ENCODE measurements at regions not wholly inside any gene's neighbourhood (a gene's known extent, or its start where the extent isn't known, plus 50 kb on each side); places are given as distances from the start of the nearest gene placed in this dataset.
"Not testable (repeated sequence)": the region's sequence is repeated elsewhere in the genome, so short reads cannot be mapped to it uniquely, and the experiment has no call there.

DNA sequence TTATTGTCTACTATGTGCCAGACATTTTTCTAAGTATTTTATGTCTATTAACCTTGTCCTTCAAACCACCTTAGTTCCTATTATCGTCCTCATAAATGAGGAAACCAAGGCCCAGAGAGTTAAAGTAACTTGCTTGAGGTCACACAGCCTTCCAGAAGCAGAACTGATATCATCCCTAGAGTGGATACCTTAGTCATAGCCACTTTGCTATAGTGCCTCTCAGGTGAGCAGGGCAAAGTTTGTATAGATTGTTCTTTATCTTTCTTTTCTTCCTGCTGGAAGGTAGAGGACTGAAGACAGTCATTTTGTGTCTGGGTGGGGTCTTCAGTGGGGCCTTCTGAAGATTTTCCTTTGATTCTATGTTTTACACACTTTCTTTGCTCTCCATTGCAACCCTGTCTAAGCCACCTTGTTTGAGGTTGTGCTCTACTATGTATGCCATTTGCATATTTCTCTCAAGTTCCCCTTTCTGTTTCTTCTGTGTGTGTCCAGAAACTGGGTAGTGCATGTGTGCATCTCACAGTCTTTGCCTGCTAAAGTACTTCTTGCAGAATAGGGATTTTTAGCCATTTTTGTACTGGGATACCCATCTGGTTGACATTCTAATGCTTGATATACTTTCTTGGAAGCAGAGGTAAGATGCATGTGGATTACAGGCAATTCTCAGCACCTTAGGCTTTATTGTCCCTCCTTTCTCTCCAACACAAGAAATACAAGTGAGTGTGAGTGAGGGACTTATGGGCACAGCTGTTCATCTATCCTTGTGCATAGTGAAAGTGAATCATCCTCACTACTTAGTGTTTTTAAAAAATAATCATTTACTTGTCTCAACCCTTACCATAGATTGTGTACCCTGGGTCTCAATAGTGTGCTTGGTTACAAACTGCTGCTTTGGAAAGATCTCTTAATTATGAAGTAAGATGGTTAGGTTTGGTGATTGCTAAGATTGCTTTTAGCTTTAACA is 207.6 kb upstream of the HMCN1 start:
- H2AFZ ChIP-seq (ENCODE audit: low read depth), result no peak overlapping the region
- H3K27ac ChIP-seq, result no peak overlapping the region
- H3K4me2 ChIP-seq, result no peak overlapping the region
- TF ChIP-seq, protein P1, sequence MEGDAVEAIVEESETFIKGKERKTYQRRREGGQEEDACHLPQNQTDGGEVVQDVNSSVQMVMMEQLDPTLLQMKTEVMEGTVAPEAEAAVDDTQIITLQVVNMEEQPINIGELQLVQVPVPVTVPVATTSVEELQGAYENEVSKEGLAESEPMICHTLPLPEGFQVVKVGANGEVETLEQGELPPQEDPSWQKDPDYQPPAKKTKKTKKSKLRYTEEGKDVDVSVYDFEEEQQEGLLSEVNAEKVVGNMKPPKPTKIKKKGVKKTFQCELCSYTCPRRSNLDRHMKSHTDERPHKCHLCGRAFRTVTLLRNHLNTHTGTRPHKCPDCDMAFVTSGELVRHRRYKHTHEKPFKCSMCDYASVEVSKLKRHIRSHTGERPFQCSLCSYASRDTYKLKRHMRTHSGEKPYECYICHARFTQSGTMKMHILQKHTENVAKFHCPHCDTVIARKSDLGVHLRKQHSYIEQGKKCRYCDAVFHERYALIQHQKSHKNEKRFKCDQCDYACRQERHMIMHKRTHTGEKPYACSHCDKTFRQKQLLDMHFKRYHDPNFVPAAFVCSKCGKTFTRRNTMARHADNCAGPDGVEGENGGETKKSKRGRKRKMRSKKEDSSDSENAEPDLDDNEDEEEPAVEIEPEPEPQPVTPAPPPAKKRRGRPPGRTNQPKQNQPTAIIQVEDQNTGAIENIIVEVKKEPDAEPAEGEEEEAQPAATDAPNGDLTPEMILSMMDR (conservative IDR thresholded peaks at IDR 0.05; ENCODE audit: low read depth, low read length), result no peak
- no peak overlapping the region for H3K9ac ChIP-seq
- no peaks in the 10 kb centered on the region for H3K36me3 ChIP-seq (ENCODE audit: insufficient read depth)
- no peak overlapping the region for H3K4me3 ChIP-seq (IDR thresholded peaks at IDR 0.05; ENCODE audit: insufficient read depth, low read depth, low read length)
- no peaks in the 10 kb centered on the region for H3K79me2 ChIP-seq (ENCODE audit: insufficient read depth, low read depth)
- no peaks in the 10 kb centered on the region for H3K4me1 ChIP-seq (ENCODE audit: low read depth, poor library complexity, severe bottlenecking)
- H4K20me1 ChIP-seq (ENCODE audit: insufficient read depth), result no peaks in the 10 kb centered on the region
- no peaks in the 10 kb centered on the region for H3K27me3 ChIP-seq (ENCODE audit: insufficient read depth, low read depth)

DNA sequence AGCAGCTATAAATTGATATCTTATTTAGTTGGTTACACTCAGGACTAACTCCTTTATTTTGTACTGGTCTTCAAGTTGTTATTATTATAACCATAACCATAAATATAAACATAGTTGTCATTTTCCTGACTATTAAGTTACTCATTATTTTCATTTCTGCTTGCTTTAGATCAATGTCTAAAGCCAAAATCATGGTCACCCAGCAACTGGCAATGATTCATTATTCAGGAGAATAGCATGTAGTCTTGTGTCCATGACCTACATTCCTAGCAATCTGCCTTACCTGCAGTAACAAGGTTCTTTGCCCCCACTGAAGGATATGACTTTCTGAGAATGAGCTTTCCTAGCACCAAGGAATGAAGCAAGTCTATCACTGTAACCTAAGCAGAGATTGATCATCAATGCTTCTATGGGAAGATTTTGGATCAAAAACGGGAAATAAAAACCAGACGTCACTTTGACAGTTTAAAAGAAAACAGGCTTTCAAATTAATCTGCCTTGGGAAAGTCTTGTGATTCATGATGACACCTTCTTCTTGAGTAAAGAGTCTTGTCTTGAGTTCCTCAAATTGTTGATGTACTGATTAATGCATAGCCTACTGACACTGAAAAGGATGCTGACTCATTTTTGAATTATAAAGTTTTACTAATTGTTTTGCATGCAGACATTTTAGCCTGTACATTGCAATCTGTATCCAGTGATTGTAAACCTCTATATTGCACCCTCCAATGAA is 203.3 kb upstream of the IVNS1ABP start:
- no peaks in the 10 kb centered on the region for H3K36me3 ChIP-seq (ENCODE audit: insufficient read depth)
- H3K79me2 ChIP-seq (ENCODE audit: insufficient read depth, low read depth), result no peaks in the 10 kb centered on the region
- H3K4me2 ChIP-seq, result no peak overlapping the region
- TF ChIP-seq, protein P1 (conservative IDR thresholded peaks at IDR 0.05; ENCODE audit: low read depth, low read length), result no peak
- no peak overlapping the region for H3K9ac ChIP-seq
- H2AFZ ChIP-seq (ENCODE audit: low read depth), result no peak overlapping the region
- H3K4me3 ChIP-seq (IDR thresholded peaks at IDR 0.05; ENCODE audit: insufficient read depth, low read depth, low read length), result no peak overlapping the region
- H3K27me3 ChIP-seq (ENCODE audit: insufficient read depth, low read depth), result no peaks in the 10 kb centered on the region
- H3K27ac ChIP-seq, result no peak overlapping the region
- no peaks in the 10 kb centered on the region for H3K4me1 ChIP-seq (ENCODE audit: low read depth, poor library complexity, severe bottlenecking)
- H4K20me1 ChIP-seq (ENCODE audit: insufficient read depth), result no peaks in the 10 kb centered on the region

- Histone ChIP-seq H3K4me3 (IDR thresholded peaks at IDR 0.05; ENCODE audit: insufficient read depth, low read depth, low read length) (no peak overlapping the region), H2AFZ (ENCODE audit: low read depth) (no peak overlapping the region), H3K4me1 (ENCODE audit: low read depth, poor library complexity, severe bottlenecking) (no peaks in the 10 kb centered on the region), H4K20me1 (ENCODE audit: insufficient read depth) (no peaks in the 10 kb centered on the region), H3K79me2 (ENCODE audit: insufficient read depth, low read depth) (no peaks in the 10 kb centered on the region), H3K27me3 (ENCODE audit: insufficient read depth, low read depth) (no peaks in the 10 kb centered on the region), H3K9ac (no peak overlapping the region), H3K4me2 (no peak overlapping the region), H3K27ac (no peak overlapping the region), H3K36me3 (ENCODE audit: insufficient read depth) (no peaks in the 10 kb centered on the region)
- TF ChIP-seq, protein P1 (conservative IDR thresholded peaks at IDR 0.05; ENCODE audit: low read depth, low read length), result no peak
Observed at GRCh38 chr1:185517808-185518419, 200.9 kb upstream of the IVNS1ABP start.

DNA sequence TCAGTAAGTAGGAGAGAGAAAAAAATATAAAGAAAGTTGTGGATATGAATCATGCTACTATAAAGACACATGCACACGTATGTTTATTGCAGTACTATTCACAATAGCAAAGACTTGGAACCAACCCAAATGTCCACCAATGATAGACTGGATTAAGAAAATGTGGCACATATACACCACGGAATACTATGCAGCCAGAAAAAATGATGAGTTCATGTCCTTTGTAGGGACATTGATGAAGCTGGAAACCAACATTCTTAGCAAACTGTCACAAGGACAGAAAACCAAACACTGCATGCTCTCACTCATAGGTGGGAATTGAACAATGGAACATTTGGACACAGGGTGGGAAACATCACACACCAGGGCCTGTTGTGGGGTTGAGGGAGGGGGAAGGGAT is 200.3 kb upstream of the IVNS1ABP start:
- not testable (repeated sequence) for H2AFZ ChIP-seq (ENCODE audit: low read depth); H3K36me3 ChIP-seq (ENCODE audit: insufficient read depth); H3K9ac ChIP-seq; H3K4me2 ChIP-seq; H4K20me1 ChIP-seq (ENCODE audit: insufficient read depth); H3K79me2 ChIP-seq (ENCODE audit: insufficient read depth, low read depth); H3K27me3 ChIP-seq (ENCODE audit: insufficient read depth, low read depth); H3K4me3 ChIP-seq (IDR thresholded peaks at IDR 0.05; ENCODE audit: insufficient read depth, low read depth, low read length); H3K4me1 ChIP-seq (ENCODE audit: low read depth, poor library complexity, severe bottlenecking); H3K27ac ChIP-seq
